ENCODE measurements at regions not wholly inside any gene's neighbourhood (a gene's known extent, or its start where the extent isn't known, plus 50 kb on each side); places are given as distances from the start of the nearest gene placed in this dataset.

DNA sequence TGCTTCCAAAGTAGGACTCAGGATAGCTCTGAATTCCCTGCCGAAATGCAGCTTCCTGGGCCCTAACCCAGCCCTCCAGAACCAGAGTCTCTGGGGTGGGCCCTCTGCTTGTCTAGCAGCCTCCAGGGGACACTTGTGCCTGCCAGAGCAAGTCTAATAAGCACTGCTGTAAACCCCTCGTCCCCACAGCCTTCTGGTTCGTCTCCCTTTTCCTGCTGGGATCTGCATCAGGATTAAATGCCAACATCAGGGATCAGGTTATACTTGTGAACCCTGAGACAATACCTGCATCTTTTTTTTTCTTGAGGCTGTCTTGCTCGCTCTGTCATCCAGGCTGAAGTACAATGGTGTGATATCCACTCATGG, 282.0 kb downstream of the SEC14L1 start:
- H3K9ac ChIP-seq (ENCODE audit: low read length): no peak overlapping the region
- H3K36me3 ChIP-seq (replicated peaks; ENCODE audit: low read depth, low read length): no peaks in the 10 kb centered on the region
- H3K9me3 ChIP-seq (ENCODE audit: insufficient read depth, low read length): no peaks in the 10 kb centered on the region
- TF ChIP-seq, protein P1, sequence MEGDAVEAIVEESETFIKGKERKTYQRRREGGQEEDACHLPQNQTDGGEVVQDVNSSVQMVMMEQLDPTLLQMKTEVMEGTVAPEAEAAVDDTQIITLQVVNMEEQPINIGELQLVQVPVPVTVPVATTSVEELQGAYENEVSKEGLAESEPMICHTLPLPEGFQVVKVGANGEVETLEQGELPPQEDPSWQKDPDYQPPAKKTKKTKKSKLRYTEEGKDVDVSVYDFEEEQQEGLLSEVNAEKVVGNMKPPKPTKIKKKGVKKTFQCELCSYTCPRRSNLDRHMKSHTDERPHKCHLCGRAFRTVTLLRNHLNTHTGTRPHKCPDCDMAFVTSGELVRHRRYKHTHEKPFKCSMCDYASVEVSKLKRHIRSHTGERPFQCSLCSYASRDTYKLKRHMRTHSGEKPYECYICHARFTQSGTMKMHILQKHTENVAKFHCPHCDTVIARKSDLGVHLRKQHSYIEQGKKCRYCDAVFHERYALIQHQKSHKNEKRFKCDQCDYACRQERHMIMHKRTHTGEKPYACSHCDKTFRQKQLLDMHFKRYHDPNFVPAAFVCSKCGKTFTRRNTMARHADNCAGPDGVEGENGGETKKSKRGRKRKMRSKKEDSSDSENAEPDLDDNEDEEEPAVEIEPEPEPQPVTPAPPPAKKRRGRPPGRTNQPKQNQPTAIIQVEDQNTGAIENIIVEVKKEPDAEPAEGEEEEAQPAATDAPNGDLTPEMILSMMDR (IDR thresholded peaks at IDR 0.05; ENCODE audit: low read depth, low read length): no peak
- TF ChIP-seq EZH2phosphoT487 (IDR thresholded peaks at IDR 0.05; ENCODE audit: low read depth): no peak
- no peak overlapping the region for H3K4me3 ChIP-seq (ENCODE audit: low read length)
- no peaks in the 10 kb centered on the region for H4K20me1 ChIP-seq (ENCODE audit: insufficient read depth, low read length)
- H2AFZ ChIP-seq (ENCODE audit: low read depth, low read length): no peak overlapping the region
- no peak overlapping the region for H3K4me2 ChIP-seq (ENCODE audit: low read length)
- no peaks in the 10 kb centered on the region for H3K79me2 ChIP-seq (ENCODE audit: low read length)
- H3K27me3 ChIP-seq (ENCODE audit: low read depth, low read length): peaks cover 15% of the 10 kb centered on the region
- H3K27ac ChIP-seq (ENCODE audit: low read length): no peak overlapping the region
- peaks cover 11% of the 10 kb centered on the region; the same call in 1 of the 2 replicates for H3K4me1 ChIP-seq (ENCODE audit: low read length)

DNA sequence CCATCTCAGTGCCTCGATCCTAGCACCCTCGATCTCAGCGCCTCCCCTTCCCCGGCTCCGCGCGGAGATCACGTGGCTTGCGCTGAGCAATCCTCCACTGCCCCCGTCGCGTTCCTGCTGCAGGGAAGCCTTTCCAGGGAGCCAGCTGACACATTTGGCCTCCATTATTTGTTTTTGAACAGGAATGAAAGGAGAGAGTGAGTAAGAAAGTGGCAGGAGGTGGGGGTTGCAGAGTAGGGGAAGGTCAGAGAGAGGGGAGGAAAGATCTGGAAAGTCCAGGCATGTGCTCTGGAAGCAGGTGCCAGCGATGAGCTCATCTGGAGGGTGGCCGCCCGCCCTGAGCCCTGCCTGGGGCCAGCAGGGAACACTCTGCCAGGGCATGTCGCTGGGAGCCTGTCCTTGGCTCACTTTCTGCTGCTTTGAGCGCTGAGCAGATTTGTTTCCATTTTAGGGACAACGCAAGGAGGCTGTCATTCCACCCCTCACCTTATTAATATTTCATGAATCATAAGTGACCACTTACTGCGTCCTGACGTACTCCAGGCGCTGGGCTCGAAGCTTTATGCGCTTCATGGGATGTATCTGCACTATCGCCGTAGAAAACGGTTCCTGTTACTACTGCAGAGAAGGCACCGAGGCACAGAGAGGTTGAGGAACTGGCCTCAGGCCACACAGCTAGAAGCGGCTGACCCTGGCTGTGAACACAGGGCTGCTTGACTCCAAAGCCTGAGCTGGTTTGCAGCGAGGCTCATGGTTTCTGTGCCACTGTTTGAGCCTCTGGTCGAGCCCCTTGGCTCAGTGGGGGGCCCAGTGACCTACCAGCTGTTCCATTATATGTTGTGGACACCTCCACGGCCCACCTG, 283.1 kb downstream of the SEC14L1 start:
- Histone ChIP-seq H3K4me2 (ENCODE audit: low read length) (no peak overlapping the region), H3K4me1 (ENCODE audit: low read length) (peaks cover 21% of the 10 kb centered on the region), H3K27me3 (ENCODE audit: low read depth, low read length) (peaks cover 15% of the 10 kb centered on the region), H3K79me2 (ENCODE audit: low read length) (no peaks in the 10 kb centered on the region), H3K36me3 (replicated peaks; ENCODE audit: low read depth, low read length) (no peaks in the 10 kb centered on the region), H3K9me3 (ENCODE audit: insufficient read depth, low read length) (no peaks in the 10 kb centered on the region), H2AFZ (ENCODE audit: low read depth, low read length) (no peak overlapping the region), H3K4me3 (ENCODE audit: low read length) (no peak overlapping the region), H3K9ac (ENCODE audit: low read length) (no peak overlapping the region), H3K27ac (ENCODE audit: low read length) (no peak overlapping the region), H4K20me1 (ENCODE audit: insufficient read depth, low read length) (no peaks in the 10 kb centered on the region)
- TF ChIP-seq, protein P1 (IDR thresholded peaks at IDR 0.05; ENCODE audit: low read depth, low read length): no peak
- no peak for TF ChIP-seq EZH2phosphoT487 (IDR thresholded peaks at IDR 0.05; ENCODE audit: low read depth)

DNA sequence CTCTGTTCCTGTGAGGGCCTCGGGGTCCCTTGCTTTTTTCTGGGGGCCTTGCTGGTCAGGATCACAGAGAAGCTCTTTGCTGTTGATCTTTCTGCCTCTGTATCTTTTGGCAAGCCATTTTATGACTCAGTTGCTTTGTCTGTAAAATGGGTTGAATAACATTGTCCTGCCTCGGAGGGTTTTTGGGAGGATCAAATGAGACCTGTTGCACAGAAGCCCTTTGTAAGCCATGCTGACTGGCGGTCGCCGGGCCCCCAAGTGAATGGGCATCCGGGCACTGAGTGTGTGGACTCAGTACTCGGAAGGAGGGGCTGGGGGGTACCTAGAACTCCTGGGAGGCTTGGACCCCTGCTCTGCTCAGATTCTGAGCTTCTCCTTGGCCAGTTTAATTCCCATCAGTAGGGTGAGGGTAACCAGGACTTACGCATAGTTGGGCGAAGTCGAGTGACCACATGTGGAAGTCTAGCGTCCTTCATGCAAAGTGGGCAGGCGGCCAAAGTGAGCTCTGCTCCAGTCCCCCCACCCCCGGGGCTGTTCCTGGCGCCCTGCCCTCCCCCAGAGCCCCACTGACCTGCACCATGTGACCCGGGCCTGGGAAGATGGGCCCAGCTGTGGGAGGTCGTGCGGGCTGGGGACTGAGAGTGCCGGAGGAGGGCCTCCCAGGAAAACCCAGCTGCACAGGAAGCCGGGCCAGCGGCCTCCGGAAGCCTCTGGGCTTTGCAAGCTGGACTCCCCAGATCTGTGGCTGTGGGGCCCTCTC, 284.0 kb downstream of the SEC14L1 start:
- no peak overlapping the region for H2AFZ ChIP-seq (ENCODE audit: low read depth, low read length)
- TF ChIP-seq, protein P1 (IDR thresholded peaks at IDR 0.05; ENCODE audit: low read depth, low read length): no peak
- TF ChIP-seq EZH2phosphoT487 (IDR thresholded peaks at IDR 0.05; ENCODE audit: low read depth): no peak
- no peak overlapping the region for H3K4me3 ChIP-seq (ENCODE audit: low read length)
- no peaks in the 10 kb centered on the region for H3K36me3 ChIP-seq (replicated peaks; ENCODE audit: low read depth, low read length)
- no peak overlapping the region for H3K9ac ChIP-seq (ENCODE audit: low read length)
- H3K27ac ChIP-seq (ENCODE audit: low read length): no peak overlapping the region
- peaks cover 30% of the 10 kb centered on the region for H3K4me1 ChIP-seq (ENCODE audit: low read length)
- H3K9me3 ChIP-seq (ENCODE audit: insufficient read depth, low read length): no peaks in the 10 kb centered on the region
- no peak overlapping the region for H3K4me2 ChIP-seq (ENCODE audit: low read length)
- peaks cover 15% of the 10 kb centered on the region for H3K27me3 ChIP-seq (ENCODE audit: low read depth, low read length)
- no peaks in the 10 kb centered on the region for H3K79me2 ChIP-seq (ENCODE audit: low read length)
- no peaks in the 10 kb centered on the region for H4K20me1 ChIP-seq (ENCODE audit: insufficient read depth, low read length)

DNA sequence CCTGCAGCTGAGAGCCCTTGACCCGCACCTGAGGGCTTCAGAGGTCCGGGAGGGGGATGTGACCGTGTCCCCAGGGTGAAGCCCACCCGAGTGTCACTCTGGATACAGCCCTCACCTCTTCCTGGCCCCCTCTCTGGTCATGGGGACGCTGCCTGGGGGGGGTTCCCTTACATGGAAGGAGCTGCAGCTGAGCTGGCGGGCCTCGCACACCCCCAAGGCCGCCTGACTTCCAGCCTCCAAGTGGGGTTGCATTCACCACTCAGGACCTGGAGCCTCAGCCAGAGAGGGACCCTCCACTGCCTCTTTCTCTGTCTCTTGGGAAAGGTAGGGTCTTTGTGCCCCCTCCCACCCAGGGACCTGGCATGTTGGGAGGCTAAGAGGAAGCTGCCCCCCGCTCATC, 284.6 kb downstream of the SEC14L1 start:
- Histone ChIP-seq H2AFZ (ENCODE audit: low read depth, low read length) (no peak overlapping the region), H3K4me2 (ENCODE audit: low read length) (no peak overlapping the region), H3K79me2 (ENCODE audit: low read length) (no peaks in the 10 kb centered on the region), H4K20me1 (ENCODE audit: insufficient read depth, low read length) (no peaks in the 10 kb centered on the region), H3K36me3 (replicated peaks; ENCODE audit: low read depth, low read length) (no peaks in the 10 kb centered on the region), H3K27me3 (ENCODE audit: low read depth, low read length) (peaks cover 14% of the 10 kb centered on the region), H3K27ac (ENCODE audit: low read length) (no peak overlapping the region), H3K9ac (ENCODE audit: low read length) (no peak overlapping the region), H3K4me1 (ENCODE audit: low read length) (peaks cover 35% of the 10 kb centered on the region), H3K9me3 (ENCODE audit: insufficient read depth, low read length) (no peaks in the 10 kb centered on the region), H3K4me3 (ENCODE audit: low read length) (no peak overlapping the region)
- TF ChIP-seq, protein P1 (IDR thresholded peaks at IDR 0.05; ENCODE audit: low read depth, low read length): no peak

Measured in OCI-LY3 (cell line).